GF-D8 (cell line): ENCODE measurements at regions not wholly inside any gene's neighbourhood (a gene's known extent, or its start where the extent isn't known, plus 50 kb on each side); places are given as distances from the start of the nearest gene placed in this dataset.
"Not testable (repeated sequence)": the region's sequence is repeated elsewhere in the genome, so short reads cannot be mapped to it uniquely, and the experiment has no call there.

Source experiments
- DNase-seq: peaks from one replicate; lab custom pipeline; 2025; lab: John Stamatoyannopoulos, UW

GRCh38 chr13:70516226-70516625 is 408.0 kb upstream of the KLHL1 start:
- no peak for DNase-seq

- not testable (repeated sequence) for DNase-seq
Measured at GRCh38 chr13:70511861-70512417, 403.7 kb upstream of the KLHL1 start.

GRCh38 chr13:70505809-70506208 is 397.6 kb upstream of the KLHL1 start:
- no peak for DNase-seq

DNA sequence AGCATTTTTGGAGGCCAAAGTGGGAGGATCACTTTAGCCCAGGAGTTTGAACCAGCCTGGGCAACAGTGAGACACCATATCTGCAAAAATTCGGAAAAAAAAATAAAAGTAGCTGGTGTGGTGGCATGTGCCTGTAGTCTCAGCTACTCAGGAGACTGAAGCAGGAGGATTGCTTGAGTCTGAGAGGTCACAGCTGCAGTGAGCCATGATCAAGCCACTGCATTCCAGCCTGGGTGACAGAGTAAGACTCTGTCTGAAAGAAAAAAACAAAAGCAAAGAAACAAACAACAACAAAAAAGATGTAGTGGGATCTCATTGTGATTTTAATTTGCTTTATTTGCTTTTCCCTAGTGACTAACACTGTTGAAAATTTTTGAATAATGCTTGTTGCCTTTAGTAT is 394.7 kb upstream of the KLHL1 start:
- DNase-seq, result no peak

- DNase-seq, result no peak
Measured at GRCh38 chr13:70490320-70490935, 382.2 kb upstream of the KLHL1 start.

DNA sequence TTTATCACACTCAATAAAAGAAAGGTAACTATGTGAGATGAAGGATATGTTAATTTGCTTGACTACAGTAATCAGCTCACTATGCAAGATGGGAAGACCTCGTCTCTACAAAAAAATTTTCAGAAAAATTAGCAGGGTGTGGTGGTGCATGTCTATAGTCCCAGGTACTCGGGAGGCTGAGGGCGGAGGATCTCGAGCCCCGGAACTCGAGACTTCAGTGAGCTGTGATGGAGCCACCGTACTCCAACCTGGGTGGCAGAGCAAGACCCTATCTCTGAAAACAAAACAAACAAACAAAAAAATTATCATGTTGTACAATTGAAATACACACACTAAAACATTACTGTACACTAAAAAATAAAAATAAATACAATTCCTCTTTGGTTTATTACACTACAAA is 376.7 kb upstream of the KLHL1 start:
- DNase-seq, result no peak

DNA sequence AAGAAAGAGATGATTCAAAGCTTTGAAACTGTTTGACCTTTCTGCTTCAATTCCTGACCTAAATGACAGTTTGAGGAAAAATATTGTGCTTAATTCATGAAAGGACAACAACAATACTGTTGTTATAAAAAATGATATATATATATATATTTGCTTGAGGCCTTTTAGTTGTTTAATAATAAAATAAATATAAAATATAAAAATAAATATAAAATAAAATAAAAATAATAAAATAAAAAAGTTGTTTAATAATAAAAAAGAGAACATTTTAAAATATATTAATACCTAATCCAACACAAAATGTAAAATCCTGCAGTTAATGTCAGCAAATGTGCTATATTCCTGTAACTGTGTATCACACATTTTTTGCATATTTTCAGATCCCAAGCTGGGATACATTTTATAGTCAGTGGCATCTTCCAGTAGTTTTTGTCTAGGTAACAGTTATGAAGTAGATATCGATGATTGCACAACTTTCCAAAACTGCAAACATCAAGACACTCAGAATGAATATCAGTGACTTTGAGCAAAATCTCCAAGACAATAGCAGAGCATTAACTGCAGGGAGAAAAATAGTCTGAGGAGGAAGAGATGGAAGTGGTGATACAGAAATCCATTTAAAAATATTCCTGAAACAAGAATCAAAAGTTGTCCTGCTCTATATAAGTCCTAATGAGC is 375.5 kb upstream of the KLHL1 start:
- no peak for DNase-seq

DNA sequence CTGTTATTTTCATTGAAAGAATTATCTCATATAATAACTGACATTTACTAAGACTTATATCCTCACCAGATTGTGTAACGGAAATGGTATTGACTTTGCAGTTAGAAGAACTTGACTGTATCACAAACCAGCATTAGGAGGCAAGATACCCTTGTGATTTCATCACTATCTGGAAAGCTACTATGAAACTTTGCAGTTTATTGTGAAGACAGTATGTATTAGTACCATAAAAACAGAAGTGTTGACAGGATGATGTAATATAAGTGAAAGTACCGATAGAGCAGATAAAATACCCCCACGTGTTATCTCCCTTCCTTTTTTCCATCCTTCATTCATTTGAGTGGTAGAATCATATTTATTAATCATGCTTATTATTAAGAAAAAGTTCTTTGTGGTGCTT is 365.7 kb upstream of the KLHL1 start:
- DNase-seq, result peak; percentile 36

DNA sequence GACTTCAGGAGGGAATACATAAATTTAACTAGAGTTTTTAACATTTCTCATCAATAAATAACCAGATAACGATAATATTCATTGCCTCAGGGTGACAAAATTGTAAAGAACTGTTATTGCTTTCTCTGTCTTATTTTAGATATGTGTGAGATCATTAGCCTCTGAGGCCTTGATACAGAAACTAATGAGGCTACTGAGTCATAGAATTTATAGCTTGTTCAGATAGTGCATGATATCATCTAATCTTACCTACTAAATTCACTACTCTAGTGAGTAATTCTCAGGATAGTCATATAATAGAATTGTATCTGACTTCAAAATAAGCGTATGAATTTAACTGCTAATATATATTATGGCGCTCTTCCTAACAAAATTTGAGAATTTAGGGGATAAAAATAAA is 360.8 kb upstream of the KLHL1 start:
- DNase-seq, result no peak

DNA sequence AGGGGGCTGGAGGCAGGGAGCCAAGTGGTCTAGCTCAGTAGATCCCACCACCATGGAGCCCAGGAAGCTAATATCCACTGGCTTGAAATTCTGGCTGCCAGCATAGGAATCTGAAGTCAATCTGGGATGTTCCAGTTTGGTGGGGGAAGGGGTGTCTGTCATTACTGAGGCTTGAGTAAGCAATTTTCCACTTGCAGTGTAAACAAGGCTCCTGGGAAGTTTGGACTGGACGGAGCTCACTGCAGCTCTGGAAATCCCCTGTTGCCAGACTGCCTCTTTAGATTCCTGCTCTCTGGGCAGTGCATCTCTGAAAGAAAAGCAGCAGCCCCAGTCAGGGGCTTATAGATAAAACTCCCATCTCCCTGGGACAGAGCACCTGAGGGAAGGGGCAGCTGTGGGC is 349.2 kb upstream of the KLHL1 start:
- DNase-seq, result no peak

- no peak for DNase-seq
Measured at GRCh38 chr13:70448820-70449219, 340.6 kb upstream of the KLHL1 start.

- no peak for DNase-seq
Measured at GRCh38 chr13:70432276-70432805, 324.1 kb upstream of the KLHL1 start.

DNA sequence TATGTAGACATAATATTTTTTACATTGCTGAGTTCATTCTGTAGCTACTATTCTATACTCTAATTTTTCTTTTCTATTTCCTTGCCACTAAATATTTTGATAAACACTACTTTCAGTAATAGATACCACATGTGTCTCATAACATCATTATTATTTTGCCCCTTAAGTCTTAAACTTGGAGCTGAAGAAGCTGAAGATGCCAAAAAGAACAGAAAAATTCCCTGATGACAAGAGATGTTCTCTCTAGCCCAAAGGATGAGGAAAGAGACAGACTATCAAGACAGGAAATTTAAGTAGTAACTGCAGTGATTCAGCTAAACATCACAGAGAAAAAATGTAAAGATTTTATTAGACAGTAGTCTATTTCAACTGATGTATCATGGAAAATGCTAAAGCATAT is 322.0 kb upstream of the KLHL1 start:
- no peak for DNase-seq

- DNase-seq, result no peak
Measured at GRCh38 chr13:70424928-70425327, 316.7 kb upstream of the KLHL1 start.

- no peak for DNase-seq
Measured at GRCh38 chr13:70424428-70424827, 316.2 kb upstream of the KLHL1 start.

- no peak for DNase-seq
Measured at GRCh38 chr13:70415136-70415535, 306.9 kb upstream of the KLHL1 start.

DNA sequence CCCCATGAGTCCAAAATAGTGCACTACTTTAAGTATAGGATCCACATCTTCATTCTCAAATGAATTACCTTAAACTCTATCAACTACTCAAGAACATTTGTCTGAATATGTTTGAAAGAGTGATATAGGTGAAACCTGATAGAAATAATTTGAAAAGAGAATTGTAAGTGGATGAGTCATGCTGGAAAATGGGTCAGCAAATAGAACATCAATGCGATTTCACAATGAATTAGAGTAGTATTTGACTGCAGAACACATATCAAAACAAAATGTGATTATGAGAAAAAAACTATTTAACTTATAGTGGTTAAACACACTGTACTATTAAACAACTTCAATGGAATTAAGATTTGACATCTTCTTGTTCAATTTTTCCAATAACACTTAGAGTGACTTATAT is 300.6 kb upstream of the KLHL1 start:
- DNase-seq, result no peak

GRCh38 chr13:70407486-70407885 is 299.2 kb upstream of the KLHL1 start:
- no peak for DNase-seq

DNA sequence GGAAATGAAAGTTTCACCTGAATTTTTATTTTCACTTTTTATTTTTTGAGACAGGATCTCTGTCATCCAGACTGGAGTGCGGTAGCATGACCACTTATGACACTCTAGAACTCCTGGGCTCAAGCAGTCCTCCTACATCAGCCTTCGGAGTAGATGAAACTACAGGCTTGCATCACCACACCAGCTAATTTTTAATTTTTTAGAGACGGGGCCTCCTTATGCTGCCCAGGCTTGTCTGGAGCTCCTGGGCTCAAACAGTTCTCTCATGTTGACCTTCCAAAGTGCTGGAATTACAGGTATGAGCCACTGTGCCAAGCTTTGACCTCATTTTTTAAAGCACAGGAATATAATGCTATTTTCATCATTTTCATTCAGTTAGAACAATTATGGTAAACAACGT is 297.0 kb upstream of the KLHL1 start:
- DNase-seq, result no peak

DNA sequence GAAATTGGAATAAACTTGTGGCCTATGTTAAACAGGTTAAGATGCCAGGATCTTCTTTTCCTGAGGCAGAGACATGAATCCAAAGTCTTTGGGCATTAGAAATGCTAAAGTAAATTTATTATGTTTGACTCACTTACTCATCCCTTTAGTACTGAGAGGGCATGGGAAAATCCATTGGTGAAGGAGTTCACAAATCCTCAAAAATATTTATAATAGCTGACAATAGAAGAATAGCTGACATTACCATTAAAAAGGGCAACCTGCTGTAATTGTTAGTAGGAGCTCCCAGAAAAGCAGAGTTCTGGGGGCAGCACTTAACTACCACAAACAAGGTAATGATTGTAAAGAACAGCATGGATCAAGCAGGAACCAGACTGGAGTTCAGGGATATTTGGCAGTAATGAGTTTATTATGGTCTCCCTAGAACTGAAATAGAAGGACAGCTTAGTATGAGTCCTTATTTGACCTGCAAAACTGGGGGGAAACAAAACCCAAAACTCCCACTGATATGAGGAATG is 285.8 kb upstream of the KLHL1 start:
- DNase-seq, result no peak

DNA sequence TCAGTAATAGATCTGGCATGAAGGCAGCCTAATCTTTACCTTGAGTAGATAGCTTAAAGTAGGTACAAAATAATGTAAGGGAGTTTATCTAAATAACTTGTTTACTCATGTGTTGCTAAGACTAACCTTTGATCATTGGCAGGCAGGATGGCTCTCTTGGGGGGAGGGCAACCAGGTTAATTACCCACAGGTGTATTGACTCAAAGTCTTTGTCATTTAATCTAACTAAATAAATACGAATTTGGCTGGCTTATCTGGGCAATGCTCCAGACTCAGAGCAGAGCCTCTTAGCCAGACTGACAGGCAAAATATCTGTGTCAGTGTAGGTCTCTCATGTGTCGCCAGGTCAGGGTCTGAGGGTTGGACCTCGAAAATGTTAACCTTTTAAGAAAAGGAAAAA is 283.4 kb upstream of the KLHL1 start:
- no peak for DNase-seq

DNA sequence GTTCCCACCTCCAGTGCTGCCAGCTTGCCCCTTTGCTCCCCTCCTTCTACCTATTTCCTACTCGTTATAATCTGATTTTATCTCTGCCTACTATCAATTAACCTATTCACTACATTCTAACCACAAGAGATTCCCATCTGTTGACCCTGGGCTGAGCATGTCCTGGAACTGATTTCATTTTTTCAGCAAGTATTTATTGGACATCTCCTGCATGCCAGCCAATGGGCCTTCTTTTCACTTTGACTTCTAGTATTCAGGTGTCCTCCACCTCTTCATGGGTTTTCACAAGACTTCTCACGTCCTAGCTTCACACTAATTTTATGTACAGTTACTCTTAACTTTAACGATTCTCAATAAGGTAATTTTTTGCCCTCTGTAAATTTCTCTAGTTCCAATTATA is 282.7 kb upstream of the KLHL1 start:
- DNase-seq, result no peak

- DNase-seq, result no peak
Measured at GRCh38 chr13:70390064-70390463, 281.8 kb upstream of the KLHL1 start.
